A673 (cell line): ENCODE measurements at regions not wholly inside any gene's neighbourhood (a gene's known extent, or its start where the extent isn't known, plus 50 kb on each side); places are given as distances from the start of the nearest gene placed in this dataset.

Experiments
- EZH2 ChIP-seq: fragments of 200-600 bp; sonication (generic); IDR thresholded peaks from 2 replicates; pipeline ENCODE4 v1.6.1; 2017; ENCODE audit warnings: borderline replicate concordance, low read depth, mild to moderate bottlenecking, mixed read lengths, antibody characterized with exemption, low read length; ENCODE audit not compliant: poor library complexity, severe bottlenecking
- TF ChIP-seq, protein P1 (sequence below): fragments of 300-800, 200-600 bp; sonication (generic); conservative IDR thresholded peaks from 2 replicates; pipeline ENCODE4 v1.5.1; 2017; ENCODE audit warnings: low read depth, mild to moderate bottlenecking, antibody characterized with exemption, low read length, moderate library complexity, mixed read lengths

DNA sequence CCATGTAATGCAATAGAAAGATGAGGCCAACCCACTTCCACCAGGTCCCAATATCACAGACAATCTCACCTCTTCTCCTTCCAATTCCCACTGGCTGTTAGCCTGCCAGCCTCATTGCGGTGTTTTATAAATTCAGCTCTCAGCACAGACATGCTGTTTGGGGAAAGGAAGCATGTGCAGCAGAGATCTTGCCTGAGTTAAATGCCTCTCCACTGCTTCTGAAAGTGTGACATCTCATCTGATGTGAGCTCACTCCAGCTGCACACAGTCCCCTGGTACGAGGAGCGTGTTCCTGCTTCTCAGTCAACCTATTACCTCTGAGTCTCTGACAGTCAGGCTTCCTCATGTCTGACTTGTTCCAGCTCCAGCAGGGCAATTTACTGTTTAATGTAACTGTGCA lies 122.7 kb upstream of the GUCY1A2 start:
- TF ChIP-seq, protein P1, sequence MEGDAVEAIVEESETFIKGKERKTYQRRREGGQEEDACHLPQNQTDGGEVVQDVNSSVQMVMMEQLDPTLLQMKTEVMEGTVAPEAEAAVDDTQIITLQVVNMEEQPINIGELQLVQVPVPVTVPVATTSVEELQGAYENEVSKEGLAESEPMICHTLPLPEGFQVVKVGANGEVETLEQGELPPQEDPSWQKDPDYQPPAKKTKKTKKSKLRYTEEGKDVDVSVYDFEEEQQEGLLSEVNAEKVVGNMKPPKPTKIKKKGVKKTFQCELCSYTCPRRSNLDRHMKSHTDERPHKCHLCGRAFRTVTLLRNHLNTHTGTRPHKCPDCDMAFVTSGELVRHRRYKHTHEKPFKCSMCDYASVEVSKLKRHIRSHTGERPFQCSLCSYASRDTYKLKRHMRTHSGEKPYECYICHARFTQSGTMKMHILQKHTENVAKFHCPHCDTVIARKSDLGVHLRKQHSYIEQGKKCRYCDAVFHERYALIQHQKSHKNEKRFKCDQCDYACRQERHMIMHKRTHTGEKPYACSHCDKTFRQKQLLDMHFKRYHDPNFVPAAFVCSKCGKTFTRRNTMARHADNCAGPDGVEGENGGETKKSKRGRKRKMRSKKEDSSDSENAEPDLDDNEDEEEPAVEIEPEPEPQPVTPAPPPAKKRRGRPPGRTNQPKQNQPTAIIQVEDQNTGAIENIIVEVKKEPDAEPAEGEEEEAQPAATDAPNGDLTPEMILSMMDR = no peak
- TF ChIP-seq EZH2 = no peak
